ENCODE measurements at regions not wholly inside any gene's neighbourhood (a gene's known extent, or its start where the extent isn't known, plus 50 kb on each side); places are given as distances from the start of the nearest gene placed in this dataset.

- TF ChIP-seq EZH2 (IDR thresholded peaks at IDR 0.05) (no peak), POLR2AphosphoS5 (IDR thresholded peaks at IDR 0.05; ENCODE audit: borderline replicate concordance, low read depth, low read length) (no peak)
Observed at GRCh38 chr13:74077375-74077774, 56.8 kb downstream of the KLF12 start.

Measured in SK-N-MC (cell line).